Loucy (cell line): ENCODE measurements at regions not wholly inside any gene's neighbourhood (a gene's known extent, or its start where the extent isn't known, plus 50 kb on each side); places are given as distances from the start of the nearest gene placed in this dataset.

ENCODE experiments used
- H2AFZ ChIP-seq: fragments of 200-600 bp; sonication (generic); 2 replicates; pipeline ENCODE4 v1.6.0; 2016; ENCODE audit warnings: antibody characterized with exemption, mild to moderate bottlenecking, low read length, moderate library complexity
- H3F3A ChIP-seq: fragments of 200-600 bp; 2 replicates; pipeline ENCODE4 v1.6.0; 2016; ENCODE audit warnings: antibody characterized with exemption, low read depth, mild to moderate bottlenecking
- H3K27me3 ChIP-seq: fragments of 200-600 bp; sonication (generic); 2 replicates; pipeline ENCODE4 v1.6.1; 2014; ENCODE audit warnings: low read length, mild to moderate bottlenecking; ENCODE audit not compliant: insufficient read depth, poor library complexity, severe bottlenecking
- H3K36me3 ChIP-seq: fragments of 200-600 bp; sonication (generic); 2 replicates; pipeline ENCODE4 v1.6.1; 2016; ENCODE audit warnings: low read length; ENCODE audit not compliant: insufficient read depth
- H3K4me1 ChIP-seq: fragments of 200-600 bp; sonication (generic); 2 replicates; pipeline ENCODE4 v1.5.1; 2014; ENCODE audit warnings: low read length, mild to moderate bottlenecking; ENCODE audit not compliant: insufficient read depth, poor library complexity, severe bottlenecking
- H3K4me2 ChIP-seq: fragments of 200-600 bp; sonication (generic); 2 replicates; pipeline ENCODE4 v1.6.0; 2014; ENCODE audit warnings: antibody characterized with exemption, low read length, low read depth, mild to moderate bottlenecking; ENCODE audit not compliant: poor library complexity, severe bottlenecking
- H3K4me3 ChIP-seq: fragments of 200-600 bp; sonication (generic); 2 replicates; pipeline ENCODE4 v1.5.1; 2014; ENCODE audit warnings: low read length, mild to moderate bottlenecking, mixed read lengths; ENCODE audit not compliant: poor library complexity, severe bottlenecking
- H3K79me2 ChIP-seq: fragments of 200-600 bp; sonication (generic); 2 replicates; pipeline ENCODE4 v1.6.1; 2014; ENCODE audit warnings: low read length; ENCODE audit not compliant: insufficient read depth
- H3K9ac ChIP-seq: fragments of 200-600 bp; sonication (generic); 2 replicates; pipeline ENCODE4 v1.6.0; 2014; ENCODE audit warnings: mild to moderate bottlenecking, low read depth, low read length, moderate library complexity; ENCODE audit not compliant: poor library complexity, severe bottlenecking
- H3K9me2 ChIP-seq: fragments of 200-600 bp; sonication (generic); replicated peaks from 2 replicates; pipeline ENCODE4 v1.6.1; 2016; ENCODE audit warnings: low read depth, low read length, mixed read lengths
- H3K9me3 ChIP-seq: fragments of 200-600 bp; sonication (generic); 2 replicates; pipeline ENCODE4 v1.6.1; 2014; ENCODE audit warnings: mild to moderate bottlenecking, antibody characterized with exemption, low read length, low read depth; ENCODE audit not compliant: insufficient read depth
- H4K20me1 ChIP-seq: fragments of 200-600 bp; sonication (generic); 2 replicates; pipeline ENCODE4 v1.6.0; 2014; ENCODE audit warnings: antibody characterized with exemption, low read length, mild to moderate bottlenecking; ENCODE audit not compliant: insufficient read depth, poor library complexity, severe bottlenecking
- CTCF ChIP-seq: fragments of 200-600 bp; sonication (generic); conservative IDR thresholded peaks from 2 replicates; pipeline ENCODE4 v1.5.1; 2014; ENCODE audit warnings: mild to moderate bottlenecking, antibody characterized with exemption, low read length
- EZH2phosphoT487 ChIP-seq: fragments of 200-600 bp; IDR thresholded peaks from 2 replicates; pipeline ENCODE4 v1.6.1; 2018; ENCODE audit warnings: antibody characterized with exemption, mild to moderate bottlenecking, moderate library complexity, borderline replicate concordance

- no peaks in the 10 kb centered on the region for H3K36me3 ChIP-seq
- H3K27me3 ChIP-seq: no peaks in the 10 kb centered on the region
- peak overlapping the region; percentile 27 for H3K9ac ChIP-seq
- H3F3A ChIP-seq: no peaks in the 10 kb centered on the region
- no peaks in the 10 kb centered on the region for H4K20me1 ChIP-seq
- H3K79me2 ChIP-seq: no peaks in the 10 kb centered on the region
- H3K4me2 ChIP-seq: peak overlapping the region; percentile 30
- H3K4me3 ChIP-seq: no peak overlapping the region
- no peaks in the 10 kb centered on the region for H3K9me2 ChIP-seq
- H3K4me1 ChIP-seq: peaks cover 67% of the 10 kb centered on the region
- H2AFZ ChIP-seq: peak overlapping the region; percentile 38; the same call in 1 of the 2 replicates
- TF ChIP-seq EZH2phosphoT487: no peak
- TF ChIP-seq CTCF: no peak
- no peaks in the 10 kb centered on the region for H3K9me3 ChIP-seq
These were observed 133.1 kb downstream of the LY86 start for GRCh38 chr6:6721606-6722005.

GRCh38 chr6:6722195-6722594 is 133.7 kb downstream of the LY86 start:
- no peaks in the 10 kb centered on the region for H4K20me1 ChIP-seq
- no peaks in the 10 kb centered on the region for H3K9me3 ChIP-seq
- no peak for TF ChIP-seq EZH2phosphoT487
- no peak for TF ChIP-seq CTCF
- no peak overlapping the region for H3K4me3 ChIP-seq
- H3K36me3 ChIP-seq: no peaks in the 10 kb centered on the region
- H3K9me2 ChIP-seq: no peaks in the 10 kb centered on the region
- peak overlapping the region; percentile 38; the same call in 1 of the 2 replicates for H2AFZ ChIP-seq
- H3K27me3 ChIP-seq: no peaks in the 10 kb centered on the region
- H3K79me2 ChIP-seq: no peaks in the 10 kb centered on the region
- peak overlapping the region; percentile 30 for H3K4me2 ChIP-seq
- peaks cover 61% of the 10 kb centered on the region for H3K4me1 ChIP-seq
- no peaks in the 10 kb centered on the region for H3F3A ChIP-seq
- H3K9ac ChIP-seq: peak overlapping the region; percentile 27

GRCh38 chr6:6723361-6723760 is 134.8 kb downstream of the LY86 start:
- Histone ChIP-seq H3K4me3 (no peak overlapping the region), H3K9me3 (no peaks in the 10 kb centered on the region), H3K4me2 (no peak overlapping the region), H3K79me2 (no peaks in the 10 kb centered on the region), H4K20me1 (no peaks in the 10 kb centered on the region), H3K9ac (peak overlapping the region; percentile 57), H3K4me1 (peaks cover 51% of the 10 kb centered on the region), H3K27me3 (no peaks in the 10 kb centered on the region), H3F3A (no peaks in the 10 kb centered on the region), H3K36me3 (no peaks in the 10 kb centered on the region), H3K9me2 (no peaks in the 10 kb centered on the region), H2AFZ (peak overlapping the region; percentile 86)
- TF ChIP-seq CTCF (no peak), EZH2phosphoT487 (no peak)
